Kidney epithelial cell (primary cell): ENCODE measurements at regions not wholly inside any gene's neighbourhood (a gene's known extent, or its start where the extent isn't known, plus 50 kb on each side); places are given as distances from the start of the nearest gene placed in this dataset.

Experiments
- DNase-seq: peaks from one replicate; pipeline ENCODE4 v3.0.0-alpha.2; 2010; ENCODE audit warnings: low read depth
- H3K27me3 ChIP-seq: 2 replicates; pipeline ENCODE4 v1.6.0; 2011; ENCODE audit warnings: low read length; ENCODE audit not compliant: control insufficient read depth, insufficient read depth
- H3K36me3 ChIP-seq: 2 replicates; pipeline ENCODE4 v1.5.1; 2011; ENCODE audit warnings: low read length; ENCODE audit not compliant: control insufficient read depth, insufficient read depth
- H3K4me3 ChIP-seq: 2 replicates; pipeline ENCODE4 v1.5.1; 2011; ENCODE audit warnings: low read depth, mild to moderate bottlenecking, control low read depth, low read length
- TF ChIP-seq, protein P1 (sequence below): IDR thresholded peaks from 2 replicates; pipeline ENCODE4 v1.5.1; 2011; ENCODE audit warnings: mild to moderate bottlenecking, moderate library complexity, low read length, control low read depth, inconsistent platforms; ENCODE audit not compliant: insufficient read depth, poor library complexity, severe bottlenecking

- no peak for DNase-seq
- TF ChIP-seq, protein P1, sequence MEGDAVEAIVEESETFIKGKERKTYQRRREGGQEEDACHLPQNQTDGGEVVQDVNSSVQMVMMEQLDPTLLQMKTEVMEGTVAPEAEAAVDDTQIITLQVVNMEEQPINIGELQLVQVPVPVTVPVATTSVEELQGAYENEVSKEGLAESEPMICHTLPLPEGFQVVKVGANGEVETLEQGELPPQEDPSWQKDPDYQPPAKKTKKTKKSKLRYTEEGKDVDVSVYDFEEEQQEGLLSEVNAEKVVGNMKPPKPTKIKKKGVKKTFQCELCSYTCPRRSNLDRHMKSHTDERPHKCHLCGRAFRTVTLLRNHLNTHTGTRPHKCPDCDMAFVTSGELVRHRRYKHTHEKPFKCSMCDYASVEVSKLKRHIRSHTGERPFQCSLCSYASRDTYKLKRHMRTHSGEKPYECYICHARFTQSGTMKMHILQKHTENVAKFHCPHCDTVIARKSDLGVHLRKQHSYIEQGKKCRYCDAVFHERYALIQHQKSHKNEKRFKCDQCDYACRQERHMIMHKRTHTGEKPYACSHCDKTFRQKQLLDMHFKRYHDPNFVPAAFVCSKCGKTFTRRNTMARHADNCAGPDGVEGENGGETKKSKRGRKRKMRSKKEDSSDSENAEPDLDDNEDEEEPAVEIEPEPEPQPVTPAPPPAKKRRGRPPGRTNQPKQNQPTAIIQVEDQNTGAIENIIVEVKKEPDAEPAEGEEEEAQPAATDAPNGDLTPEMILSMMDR: no peak
- Histone ChIP-seq H3K27me3 (no peaks in the 10 kb centered on the region), H3K36me3 (no peaks in the 10 kb centered on the region), H3K4me3 (no peak overlapping the region)
Measured at GRCh38 chr16:6063526-6063925, 965.9 kb upstream of the EEF2KMT start.

DNA sequence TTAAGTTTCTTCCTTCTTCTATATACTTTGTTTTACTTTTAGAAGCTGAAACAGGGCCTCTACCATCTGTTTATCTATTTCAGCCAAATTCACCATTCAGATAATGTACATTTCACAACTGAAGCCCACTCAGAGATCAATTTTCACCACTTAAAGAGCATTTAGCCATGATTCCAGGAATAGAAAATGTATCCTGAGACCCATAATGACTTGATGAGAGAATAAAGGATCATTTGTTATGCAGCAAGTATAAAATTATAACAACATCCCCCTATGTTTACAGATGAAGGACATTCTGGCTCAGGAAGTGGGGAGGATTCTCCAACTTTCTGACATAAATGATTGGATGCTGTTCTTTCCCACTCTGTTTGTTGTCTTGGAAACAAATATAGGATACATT is 962.1 kb upstream of the EEF2KMT start:
- Histone ChIP-seq H3K27me3 (no peaks in the 10 kb centered on the region), H3K4me3 (no peak overlapping the region), H3K36me3 (no peaks in the 10 kb centered on the region)
- TF ChIP-seq, protein P1: no peak
- no peak for DNase-seq

GRCh38 chr16:6057821-6058220 is 960.2 kb upstream of the EEF2KMT start:
- no peaks in the 10 kb centered on the region for H3K27me3 ChIP-seq
- H3K4me3 ChIP-seq: no peak overlapping the region
- H3K36me3 ChIP-seq: no peaks in the 10 kb centered on the region
- DNase-seq: no peak
- TF ChIP-seq, protein P1: no peak

DNA sequence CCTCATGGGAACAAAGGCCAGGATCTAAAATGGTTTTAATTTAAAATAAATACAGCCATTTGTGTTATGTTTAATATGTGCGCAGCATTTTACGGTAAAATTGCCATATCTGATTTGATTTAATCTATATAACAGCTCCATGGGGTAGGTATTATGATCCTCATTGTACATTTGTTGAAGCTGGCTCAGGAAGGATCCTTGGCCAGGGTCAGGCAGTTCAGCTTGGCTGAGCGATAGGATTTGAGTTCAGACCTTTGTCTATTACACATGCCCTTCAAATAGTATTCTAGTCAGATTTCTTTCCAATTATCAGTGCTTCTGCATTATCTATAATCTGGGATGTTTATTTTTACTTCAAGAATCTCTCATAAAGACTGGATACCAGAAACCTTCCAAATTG is 950.4 kb upstream of the EEF2KMT start:
- Histone ChIP-seq H3K27me3 (no peaks in the 10 kb centered on the region), H3K4me3 (no peak overlapping the region), H3K36me3 (no peaks in the 10 kb centered on the region)
- TF ChIP-seq, protein P1: no peak
- no peak for DNase-seq

- Histone ChIP-seq H3K27me3 (no peaks in the 10 kb centered on the region), H3K36me3 (no peaks in the 10 kb centered on the region), H3K4me3 (no peak overlapping the region)
- TF ChIP-seq, protein P1: no peak
- no peak for DNase-seq
Measured at GRCh38 chr16:6047325-6047724, 949.7 kb upstream of the EEF2KMT start.

DNA sequence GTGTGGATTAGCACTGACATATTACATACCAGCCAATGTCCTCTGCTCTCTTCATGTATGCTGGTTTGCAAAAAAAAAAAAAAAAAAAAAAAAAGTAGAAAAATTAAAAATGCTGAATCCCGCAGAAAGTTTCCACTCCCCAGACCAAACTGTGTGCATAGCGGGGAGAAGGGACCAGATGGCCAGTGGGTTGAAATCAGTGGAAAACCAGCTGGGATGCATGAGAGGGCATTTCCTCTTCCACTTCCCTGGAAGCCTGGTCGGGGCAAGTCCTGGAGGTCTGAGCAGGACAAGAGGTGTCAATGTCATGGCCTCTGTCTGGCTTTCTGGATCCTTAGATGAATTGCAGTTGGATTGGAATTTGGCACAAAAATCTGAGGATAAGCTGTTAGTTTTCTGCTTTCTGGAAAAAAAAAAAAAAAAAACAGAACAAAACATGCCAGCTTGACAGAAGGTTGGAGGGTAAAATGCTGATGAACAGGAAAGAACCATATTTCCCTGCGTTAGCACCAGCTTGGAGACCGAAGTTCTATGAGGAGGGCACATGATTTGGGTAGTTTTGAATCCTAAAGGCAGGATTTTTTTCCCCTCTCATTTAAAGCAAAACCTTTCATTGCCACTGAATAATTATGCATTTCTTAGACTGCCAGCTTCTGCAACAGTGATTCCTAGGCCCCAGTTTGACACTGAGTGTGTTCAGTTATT is 941.5 kb upstream of the EEF2KMT start:
- DNase-seq: no peak
- Histone ChIP-seq H3K36me3 (no peaks in the 10 kb centered on the region), H3K27me3 (no peaks in the 10 kb centered on the region), H3K4me3 (no peak overlapping the region)
- TF ChIP-seq, protein P1: no peak
